GM23338 (cell line): ENCODE measurements at regions not wholly inside any gene's neighbourhood (a gene's known extent, or its start where the extent isn't known, plus 50 kb on each side); places are given as distances from the start of the nearest gene placed in this dataset.

Experiments
- ATAC-seq: fragments of 200-7000 bp; cut with Tn5 transposase; 3 replicates; pipeline ENCODE4 v1.9.1; 2020
- DNase-seq: peaks from one replicate; pipeline ENCODE4 v3.0.0-alpha.2; 2015; ENCODE audit warnings: low spot score
- H2AFZ ChIP-seq: fragments of 200-600 bp; sonication (generic); 2 replicates; pipeline ENCODE4 v1.8.0; 2016; ENCODE audit warnings: antibody characterized with exemption, mild to moderate bottlenecking, moderate library complexity
- H3F3A ChIP-seq: fragments of 200-600 bp; sonication (generic); replicated peaks from 2 replicates; pipeline ENCODE4 v1.8.0; 2017; ENCODE audit warnings: antibody characterized with exemption, mixed run types, low read depth
- H3K27ac ChIP-seq: fragments of 200-600 bp; sonication (generic); 2 replicates; pipeline ENCODE4 v1.6.1; 2016; ENCODE audit warnings: low read depth
- H3K27me3 ChIP-seq: fragments of 200-600 bp; sonication (generic); 2 replicates; pipeline ENCODE4 v1.8.0; 2016; ENCODE audit warnings: mild to moderate bottlenecking, mixed run types, moderate library complexity; ENCODE audit not compliant: insufficient read depth
- H3K36me3 ChIP-seq: fragments of 200-600 bp; sonication (generic); 2 replicates; pipeline ENCODE4 v1.8.0; 2016; ENCODE audit warnings: mild to moderate bottlenecking; ENCODE audit not compliant: insufficient read depth
- H3K4me1 ChIP-seq: fragments of 200-600 bp; sonication (generic); 2 replicates; pipeline ENCODE4 v1.8.0; 2016; ENCODE audit warnings: mild to moderate bottlenecking, moderate library complexity; ENCODE audit not compliant: insufficient read depth
- H3K4me2 ChIP-seq: fragments of 200-600 bp; sonication (generic); 2 replicates; pipeline ENCODE4 v1.7.1; 2017; ENCODE audit warnings: mixed run types
- H3K4me3 ChIP-seq: fragments of 200-600 bp; sonication (generic); 2 replicates; pipeline ENCODE4 v1.6.1; 2016; ENCODE audit warnings: mixed run types
- H3K79me2 ChIP-seq: fragments of 200-600 bp; sonication (generic); replicated peaks from 2 replicates; pipeline ENCODE4 v1.8.0; 2017; ENCODE audit warnings: mild to moderate bottlenecking; ENCODE audit not compliant: insufficient read depth
- H3K9me2 ChIP-seq: fragments of 200-600 bp; sonication (generic); 2 replicates; pipeline ENCODE4 v1.8.0; 2017; ENCODE audit not compliant: insufficient read depth
- H4K20me1 ChIP-seq: fragments of 200-600 bp; sonication (generic); replicated peaks from 2 replicates; pipeline ENCODE4 v1.8.0; 2017; ENCODE audit warnings: mild to moderate bottlenecking; ENCODE audit not compliant: insufficient read depth
- H3K27ac Mint-ChIP-seq: 2 replicates; pipeline ENCODE4 v1.8.0; 2020; ENCODE audit warnings: inconsistent platforms, mild to moderate bottlenecking, moderate library complexity, mixed read lengths
- H3K27me3 Mint-ChIP-seq: 3 replicates; pipeline ENCODE4 v1.8.0; 2022; ENCODE audit warnings: low read depth, mild to moderate bottlenecking, moderate library complexity, mixed read lengths, inconsistent platforms; ENCODE audit not compliant: insufficient read depth, poor library complexity
- H3K36me3 Mint-ChIP-seq: 3 replicates; pipeline ENCODE4 v1.8.0; 2021; ENCODE audit warnings: low read depth, mild to moderate bottlenecking, inconsistent platforms, moderate library complexity, mixed read lengths
- H3K4me1 Mint-ChIP-seq: 3 replicates; pipeline ENCODE4 v1.8.0; 2020; ENCODE audit warnings: mild to moderate bottlenecking, inconsistent platforms, mixed read lengths
- H3K4me3 Mint-ChIP-seq: 3 replicates; pipeline ENCODE4 v1.8.0; 2021; ENCODE audit warnings: moderate library complexity, mild to moderate bottlenecking, inconsistent platforms, mixed read lengths
- H3K9me3 Mint-ChIP-seq: 3 replicates; pipeline ENCODE4 v1.8.0; 2020; ENCODE audit warnings: moderate library complexity, mild to moderate bottlenecking, inconsistent platforms, mixed read lengths
- EZH2 ChIP-seq: fragments of 200-600 bp; sonication (generic); IDR thresholded peaks from one replicate; pipeline ENCODE4 v1.8.0; 2017; ENCODE audit warnings: antibody characterized with exemption, mild to moderate bottlenecking, low read depth; ENCODE audit not compliant: unreplicated experiment
- NANOG ChIP-seq: IDR thresholded peaks from 2 replicates; pipeline ENCODE4 v1.6.1; 2016; ENCODE audit warnings: antibody characterized with exemption, borderline replicate concordance
- TF ChIP-seq, protein P1 (sequence below): IDR thresholded peaks from one replicate; pipeline ENCODE4 v1.6.1; 2018; ENCODE audit warnings: antibody characterized with exemption; ENCODE audit not compliant: unreplicated experiment
- TF ChIP-seq, protein P2 (sequence below), 2 experiments: fragments of 200-600 bp in 1 of 2; sonication (generic) in 1 of 2; conservative IDR thresholded peaks; 2 replicates each; pipeline versions ENCODE4 v1.5.1 to v1.6.1; 2016 to 2017; ENCODE audit warnings: antibody characterized with exemption in 2 of 2, low read depth in 2 of 2, mild to moderate bottlenecking in 2 of 2, moderate library complexity in 1 of 2
- TF ChIP-seq, protein P3 (sequence below): IDR thresholded peaks from 2 replicates; pipeline ENCODE4 v1.6.1; 2016; ENCODE audit warnings: antibody characterized with exemption

DNA sequence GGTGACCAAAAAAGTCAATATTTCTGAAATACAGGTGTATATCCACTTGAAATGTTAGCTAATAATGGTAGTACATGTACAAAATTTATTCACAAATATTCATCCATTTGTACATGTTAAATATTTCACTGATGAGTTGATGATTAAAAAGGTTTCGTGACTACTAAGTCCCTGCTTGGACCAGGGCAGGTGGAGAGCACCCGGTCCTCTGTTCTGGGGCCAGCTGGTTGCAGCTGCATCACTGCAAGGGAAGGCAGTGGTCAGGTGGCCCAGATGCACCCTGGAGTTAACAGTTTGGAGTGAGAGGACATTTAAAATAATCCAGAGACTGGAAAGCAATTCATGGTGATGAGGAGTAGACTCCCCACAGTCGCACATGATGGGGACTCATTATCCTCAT lies 141.2 kb downstream of the ZBTB18 start (continued):
- TF ChIP-seq, protein P1, sequence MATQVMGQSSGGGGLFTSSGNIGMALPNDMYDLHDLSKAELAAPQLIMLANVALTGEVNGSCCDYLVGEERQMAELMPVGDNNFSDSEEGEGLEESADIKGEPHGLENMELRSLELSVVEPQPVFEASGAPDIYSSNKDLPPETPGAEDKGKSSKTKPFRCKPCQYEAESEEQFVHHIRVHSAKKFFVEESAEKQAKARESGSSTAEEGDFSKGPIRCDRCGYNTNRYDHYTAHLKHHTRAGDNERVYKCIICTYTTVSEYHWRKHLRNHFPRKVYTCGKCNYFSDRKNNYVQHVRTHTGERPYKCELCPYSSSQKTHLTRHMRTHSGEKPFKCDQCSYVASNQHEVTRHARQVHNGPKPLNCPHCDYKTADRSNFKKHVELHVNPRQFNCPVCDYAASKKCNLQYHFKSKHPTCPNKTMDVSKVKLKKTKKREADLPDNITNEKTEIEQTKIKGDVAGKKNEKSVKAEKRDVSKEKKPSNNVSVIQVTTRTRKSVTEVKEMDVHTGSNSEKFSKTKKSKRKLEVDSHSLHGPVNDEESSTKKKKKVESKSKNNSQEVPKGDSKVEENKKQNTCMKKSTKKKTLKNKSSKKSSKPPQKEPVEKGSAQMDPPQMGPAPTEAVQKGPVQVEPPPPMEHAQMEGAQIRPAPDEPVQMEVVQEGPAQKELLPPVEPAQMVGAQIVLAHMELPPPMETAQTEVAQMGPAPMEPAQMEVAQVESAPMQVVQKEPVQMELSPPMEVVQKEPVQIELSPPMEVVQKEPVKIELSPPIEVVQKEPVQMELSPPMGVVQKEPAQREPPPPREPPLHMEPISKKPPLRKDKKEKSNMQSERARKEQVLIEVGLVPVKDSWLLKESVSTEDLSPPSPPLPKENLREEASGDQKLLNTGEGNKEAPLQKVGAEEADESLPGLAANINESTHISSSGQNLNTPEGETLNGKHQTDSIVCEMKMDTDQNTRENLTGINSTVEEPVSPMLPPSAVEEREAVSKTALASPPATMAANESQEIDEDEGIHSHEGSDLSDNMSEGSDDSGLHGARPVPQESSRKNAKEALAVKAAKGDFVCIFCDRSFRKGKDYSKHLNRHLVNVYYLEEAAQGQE, result no peak
- no peak for TF ChIP-seq NANOG
- no peak for TF ChIP-seq EZH2
- TF ChIP-seq, protein P2, sequence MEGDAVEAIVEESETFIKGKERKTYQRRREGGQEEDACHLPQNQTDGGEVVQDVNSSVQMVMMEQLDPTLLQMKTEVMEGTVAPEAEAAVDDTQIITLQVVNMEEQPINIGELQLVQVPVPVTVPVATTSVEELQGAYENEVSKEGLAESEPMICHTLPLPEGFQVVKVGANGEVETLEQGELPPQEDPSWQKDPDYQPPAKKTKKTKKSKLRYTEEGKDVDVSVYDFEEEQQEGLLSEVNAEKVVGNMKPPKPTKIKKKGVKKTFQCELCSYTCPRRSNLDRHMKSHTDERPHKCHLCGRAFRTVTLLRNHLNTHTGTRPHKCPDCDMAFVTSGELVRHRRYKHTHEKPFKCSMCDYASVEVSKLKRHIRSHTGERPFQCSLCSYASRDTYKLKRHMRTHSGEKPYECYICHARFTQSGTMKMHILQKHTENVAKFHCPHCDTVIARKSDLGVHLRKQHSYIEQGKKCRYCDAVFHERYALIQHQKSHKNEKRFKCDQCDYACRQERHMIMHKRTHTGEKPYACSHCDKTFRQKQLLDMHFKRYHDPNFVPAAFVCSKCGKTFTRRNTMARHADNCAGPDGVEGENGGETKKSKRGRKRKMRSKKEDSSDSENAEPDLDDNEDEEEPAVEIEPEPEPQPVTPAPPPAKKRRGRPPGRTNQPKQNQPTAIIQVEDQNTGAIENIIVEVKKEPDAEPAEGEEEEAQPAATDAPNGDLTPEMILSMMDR (conservative IDR thresholded peaks at IDR 0.05; ENCODE audit: low read depth in 2 of 2), result no peak
- TF ChIP-seq, protein P3, sequence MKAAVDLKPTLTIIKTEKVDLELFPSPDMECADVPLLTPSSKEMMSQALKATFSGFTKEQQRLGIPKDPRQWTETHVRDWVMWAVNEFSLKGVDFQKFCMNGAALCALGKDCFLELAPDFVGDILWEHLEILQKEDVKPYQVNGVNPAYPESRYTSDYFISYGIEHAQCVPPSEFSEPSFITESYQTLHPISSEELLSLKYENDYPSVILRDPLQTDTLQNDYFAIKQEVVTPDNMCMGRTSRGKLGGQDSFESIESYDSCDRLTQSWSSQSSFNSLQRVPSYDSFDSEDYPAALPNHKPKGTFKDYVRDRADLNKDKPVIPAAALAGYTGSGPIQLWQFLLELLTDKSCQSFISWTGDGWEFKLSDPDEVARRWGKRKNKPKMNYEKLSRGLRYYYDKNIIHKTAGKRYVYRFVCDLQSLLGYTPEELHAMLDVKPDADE, result no peak

DNA sequence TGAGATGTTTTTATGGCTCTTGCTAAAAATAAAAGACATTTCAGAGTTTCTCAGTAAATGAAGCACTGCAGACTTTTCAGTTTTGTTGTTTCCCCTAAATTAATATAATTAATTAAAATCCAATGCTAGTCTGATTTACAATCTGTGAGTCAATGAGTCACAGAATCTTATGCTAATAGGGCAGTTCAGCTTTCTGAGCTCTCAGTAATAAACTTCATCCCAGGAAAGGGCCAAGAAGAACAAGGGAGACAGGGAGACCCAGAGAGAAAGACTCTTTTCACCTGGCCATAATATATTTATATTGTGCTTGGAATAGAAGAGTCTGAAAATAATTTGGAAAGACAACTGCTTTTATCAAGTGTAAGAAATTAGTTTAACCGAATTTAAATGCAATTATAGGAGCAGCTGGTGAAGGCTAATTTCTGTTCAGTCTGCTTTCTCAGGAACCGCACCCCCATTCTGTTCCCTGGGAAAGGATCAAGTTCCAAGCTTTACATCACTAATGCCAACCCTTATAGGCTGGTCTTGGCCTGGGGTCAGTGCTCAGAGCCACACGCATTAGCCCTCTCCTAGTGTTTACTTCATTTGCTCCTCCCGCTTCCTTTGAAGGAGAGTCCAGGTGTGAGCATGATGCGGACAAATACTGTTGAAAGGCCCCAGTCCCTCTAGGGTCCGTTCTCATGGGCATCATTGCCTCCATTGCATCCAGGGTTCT lies 145.6 kb downstream of the ZBTB18 start:
- ATAC-seq (peak; percentile 70), DNase-seq (no peak)
- no peaks in the 10 kb centered on the region for H3K36me3 ChIP-seq
- no peak overlapping the region for H3K4me2 ChIP-seq
- H3K9me3 Mint-ChIP-seq, result no peaks in the 10 kb centered on the region
- H3K4me1 ChIP-seq, result no peaks in the 10 kb centered on the region
- no peak overlapping the region for H3K27ac ChIP-seq
- no peak overlapping the region for H3K4me3 Mint-ChIP-seq
- no peak overlapping the region for H3K4me3 ChIP-seq
- H3K9me2 ChIP-seq, result 0 out of 2 replicates have a peak, but pooled peaks cover 7% of the 10 kb centered on the region
- peak overlapping the region; percentile 72; the same call in 1 of the 2 replicates for H2AFZ ChIP-seq
- H3K27me3 Mint-ChIP-seq, result peaks cover 2% of the 10 kb centered on the region
- peak overlapping the region; percentile 20; the same call in 1 of the 2 replicates for H3K27ac Mint-ChIP-seq
- no peaks in the 10 kb centered on the region for H3K36me3 Mint-ChIP-seq
- H3K4me1 Mint-ChIP-seq, result peaks cover 5% of the 10 kb centered on the region
- no peaks in the 10 kb centered on the region for H3K79me2 ChIP-seq
- no peaks in the 10 kb centered on the region for H4K20me1 ChIP-seq
- no peaks in the 10 kb centered on the region for H3K27me3 ChIP-seq
- no peaks in the 10 kb centered on the region for H3F3A ChIP-seq
- TF ChIP-seq, protein P1, result no peak
- TF ChIP-seq, protein P3, result no peak
